IPS DF 6.9 (cell line): ENCODE measurements at regions not wholly inside any gene's neighbourhood (a gene's known extent, or its start where the extent isn't known, plus 50 kb on each side); places are given as distances from the start of the nearest gene placed in this dataset.

Experiments used
- DNase-seq: peaks from one replicate; pipeline ENCODE4 v3.0.0-alpha.2; 2013; ENCODE audit warnings: low read depth, low spot score
- H3K27ac ChIP-seq: one replicate; pipeline ENCODE4 v1.5.1; 2013; ENCODE audit warnings: low read length, control low read depth
- H3K27me3 ChIP-seq: 2 replicates; pipeline ENCODE4 v1.6.1; 2013; ENCODE audit warnings: mild to moderate bottlenecking, low read length; ENCODE audit not compliant: control insufficient read depth, insufficient read depth
- H3K36me3 ChIP-seq: 2 replicates; pipeline ENCODE4 v1.6.1; 2013; ENCODE audit warnings: low read length; ENCODE audit not compliant: control insufficient read depth, insufficient read depth
- H3K4me1 ChIP-seq: 2 replicates; pipeline ENCODE4 v1.6.1; 2013; ENCODE audit warnings: low read length; ENCODE audit not compliant: control insufficient read depth, insufficient read depth
- H3K4me3 ChIP-seq: 2 replicates; pipeline ENCODE4 v1.5.1; 2013; ENCODE audit warnings: mild to moderate bottlenecking, low read length
- H3K9me3 ChIP-seq: 2 replicates; pipeline ENCODE4 v1.6.1; 2013; ENCODE audit warnings: low read length, inconsistent platforms; ENCODE audit not compliant: control insufficient read depth, insufficient read depth
- WGBS: extraction: QIAGEN DNeasy Blood & Tissue Kit; methylation state at CpG from one replicate; pipeline ENCODE4 v1.1.7; 2013; ENCODE audit warnings: mixed read lengths, missing lambda C conversion rate; ENCODE audit not compliant: insufficient read length, insufficient coverage; 5-methylcytosine and 5-hydroxymethylcytosine counted together

GRCh38 chr13:67736646-67737420 is 506.7 kb upstream of the PCDH9 start:
- H3K27ac ChIP-seq, result no peak overlapping the region
- H3K9me3 ChIP-seq, result no peaks in the 10 kb centered on the region
- DNase-seq, result peak; percentile 72
- H3K27me3 ChIP-seq, result no peaks in the 10 kb centered on the region
- no peaks in the 10 kb centered on the region; the same call in 1 of the 2 replicates for H3K4me1 ChIP-seq
- H3K4me3 ChIP-seq, result no peak overlapping the region
- H3K36me3 ChIP-seq, result no peaks in the 10 kb centered on the region
- WGBS, result no CpG with 5 or more reads among the region's 4 CpGs

DNA sequence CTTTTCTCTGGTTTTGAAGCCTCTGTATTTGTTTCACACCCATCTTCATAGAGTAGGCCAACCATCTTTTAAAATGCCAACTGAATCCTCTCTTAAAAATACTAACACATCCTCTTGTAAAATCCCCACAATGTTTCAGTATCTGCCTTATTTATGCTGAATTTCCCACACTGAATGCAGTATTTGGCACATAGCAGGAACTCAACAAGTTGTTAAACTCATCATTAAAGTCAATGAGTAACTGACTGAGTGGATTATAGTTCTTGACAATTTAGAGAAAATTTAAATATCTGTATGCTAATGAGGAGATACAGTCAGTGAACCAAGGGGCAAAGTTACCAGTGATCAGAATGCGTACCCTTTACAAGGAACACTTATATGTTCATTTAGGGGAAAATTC is 505.5 kb upstream of the PCDH9 start:
- Histone ChIP-seq H3K4me3 (no peak overlapping the region), H3K27me3 (no peaks in the 10 kb centered on the region), H3K4me1 (no peaks in the 10 kb centered on the region; the same call in 1 of the 2 replicates), H3K27ac (no peak overlapping the region), H3K9me3 (no peaks in the 10 kb centered on the region), H3K36me3 (no peaks in the 10 kb centered on the region)
- no CpG with 5 or more reads among the region's 1 CpG for WGBS
- no peak for DNase-seq

GRCh38 chr13:67726979-67727378 is 496.8 kb upstream of the PCDH9 start:
- no peaks in the 10 kb centered on the region for H3K36me3 ChIP-seq
- WGBS, result no CpG with 5 or more reads among the region's 3 CpGs
- no peak overlapping the region for H3K4me3 ChIP-seq
- H3K9me3 ChIP-seq, result no peaks in the 10 kb centered on the region
- H3K4me1 ChIP-seq, result no peaks in the 10 kb centered on the region
- H3K27me3 ChIP-seq, result no peaks in the 10 kb centered on the region
- H3K27ac ChIP-seq, result no peak overlapping the region
- DNase-seq, result no peak

- Histone ChIP-seq H3K9me3 (no peaks in the 10 kb centered on the region), H3K4me1 (no peaks in the 10 kb centered on the region), H3K27me3 (no peaks in the 10 kb centered on the region), H3K4me3 (no peak overlapping the region), H3K36me3 (no peaks in the 10 kb centered on the region), H3K27ac (no peak overlapping the region)
- DNase-seq, result no peak
- no CpG with 5 or more reads among the region's 2 CpGs for WGBS
Observed at GRCh38 chr13:67725999-67726398, 495.9 kb upstream of the PCDH9 start.

DNA sequence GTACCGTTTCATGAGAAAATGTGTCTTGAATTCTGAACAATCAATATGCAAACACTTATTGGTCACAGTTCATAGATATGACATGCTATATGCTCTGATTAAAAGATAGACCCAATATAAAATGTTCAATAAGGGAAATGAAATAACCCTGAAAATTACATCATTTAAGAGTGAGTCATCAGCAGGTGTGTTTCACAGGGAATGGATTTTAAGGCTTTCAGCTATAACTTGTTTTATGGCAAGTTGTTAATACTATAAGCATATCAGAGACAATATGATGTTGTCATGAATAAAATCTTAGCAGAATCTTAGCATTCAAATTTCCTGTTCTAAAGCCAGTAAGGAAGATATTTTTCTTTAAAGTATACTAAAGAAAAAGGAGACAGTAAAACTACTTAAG is 483.4 kb upstream of the PCDH9 start:
- DNase-seq, result no peak
- Histone ChIP-seq H3K9me3 (no peaks in the 10 kb centered on the region), H3K4me1 (no peaks in the 10 kb centered on the region), H3K27me3 (no peaks in the 10 kb centered on the region), H3K36me3 (no peaks in the 10 kb centered on the region), H3K27ac (no peak overlapping the region), H3K4me3 (no peak overlapping the region)
- WGBS, result no CpG with 5 or more reads among the region's 1 CpG

DNA sequence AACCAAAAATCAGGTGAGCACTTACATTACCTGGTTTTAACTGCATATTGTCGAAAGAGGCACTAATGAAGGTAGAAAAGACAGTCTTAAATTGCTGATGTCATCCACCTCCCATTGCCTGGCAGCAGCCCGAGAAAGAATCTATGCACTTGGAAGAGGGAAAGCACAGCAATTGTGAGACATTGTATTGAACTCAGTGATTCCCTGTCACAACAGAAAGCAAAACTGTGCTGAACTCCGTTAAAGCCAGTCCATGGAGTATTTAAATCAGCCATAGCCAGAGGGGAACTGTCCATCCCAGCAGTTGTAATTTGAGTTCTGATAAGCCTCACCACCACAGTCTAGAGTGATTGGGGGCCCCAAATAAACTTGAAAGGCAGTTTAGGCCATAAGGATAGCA is 466.6 kb upstream of the PCDH9 start:
- no peaks in the 10 kb centered on the region for H3K9me3 ChIP-seq
- H3K4me1 ChIP-seq, result no peaks in the 10 kb centered on the region
- WGBS, result no CpG with 5 or more reads among the region's 3 CpGs
- no peak overlapping the region for H3K4me3 ChIP-seq
- H3K27ac ChIP-seq, result no peak overlapping the region
- H3K27me3 ChIP-seq, result no peaks in the 10 kb centered on the region
- no peak for DNase-seq
- no peaks in the 10 kb centered on the region for H3K36me3 ChIP-seq

DNA sequence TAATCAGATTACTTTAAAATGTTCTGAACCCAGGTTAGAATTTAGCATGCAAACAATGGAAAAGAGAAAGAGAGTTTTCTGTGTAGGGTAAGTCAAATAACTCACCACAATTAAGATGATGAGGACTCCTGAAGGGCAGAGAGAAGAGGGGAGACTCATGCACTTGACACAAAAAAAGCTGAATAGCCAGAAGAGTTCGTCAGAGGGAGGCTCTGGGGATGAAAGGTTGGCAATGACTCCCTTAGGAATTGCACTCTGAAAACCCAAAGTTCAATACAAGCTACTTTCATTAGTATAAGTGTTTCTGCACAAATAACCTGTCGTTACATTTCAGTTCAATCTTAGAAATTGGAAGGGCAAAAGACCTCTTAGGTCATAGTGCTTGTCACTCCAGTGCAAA is 434.4 kb upstream of the PCDH9 start:
- Histone ChIP-seq H3K9me3 (no peaks in the 10 kb centered on the region), H3K4me1 (no peaks in the 10 kb centered on the region), H3K36me3 (no peaks in the 10 kb centered on the region), H3K27ac (no peak overlapping the region), H3K4me3 (no peak overlapping the region), H3K27me3 (no peaks in the 10 kb centered on the region)
- DNase-seq, result no peak
- no CpG with 5 or more reads among the region's 2 CpGs for WGBS

DNA sequence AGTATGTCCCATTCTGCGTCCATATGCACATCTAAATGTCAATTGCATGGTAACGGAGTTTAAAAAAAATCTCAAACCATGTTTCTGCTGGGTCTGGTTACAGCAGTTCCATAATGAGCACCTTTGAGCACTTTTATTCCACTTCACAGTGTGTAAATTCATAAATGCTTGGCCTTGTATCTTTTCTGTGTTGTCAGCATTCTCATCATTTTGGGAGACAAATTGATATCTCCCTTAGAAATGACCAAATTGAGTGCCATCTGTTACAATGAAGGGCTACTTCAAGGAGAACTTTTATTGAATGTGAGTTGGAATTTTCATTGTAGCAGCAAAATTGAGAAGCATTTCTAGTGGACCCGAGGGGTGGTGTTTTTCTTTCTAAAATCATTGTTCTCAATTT is 432.9 kb upstream of the PCDH9 start:
- Histone ChIP-seq H3K9me3 (no peaks in the 10 kb centered on the region), H3K4me3 (no peak overlapping the region), H3K36me3 (no peaks in the 10 kb centered on the region), H3K4me1 (no peaks in the 10 kb centered on the region), H3K27ac (no peak overlapping the region), H3K27me3 (no peaks in the 10 kb centered on the region)
- no CpG with 5 or more reads among the region's 3 CpGs for WGBS
- no peak for DNase-seq

DNA sequence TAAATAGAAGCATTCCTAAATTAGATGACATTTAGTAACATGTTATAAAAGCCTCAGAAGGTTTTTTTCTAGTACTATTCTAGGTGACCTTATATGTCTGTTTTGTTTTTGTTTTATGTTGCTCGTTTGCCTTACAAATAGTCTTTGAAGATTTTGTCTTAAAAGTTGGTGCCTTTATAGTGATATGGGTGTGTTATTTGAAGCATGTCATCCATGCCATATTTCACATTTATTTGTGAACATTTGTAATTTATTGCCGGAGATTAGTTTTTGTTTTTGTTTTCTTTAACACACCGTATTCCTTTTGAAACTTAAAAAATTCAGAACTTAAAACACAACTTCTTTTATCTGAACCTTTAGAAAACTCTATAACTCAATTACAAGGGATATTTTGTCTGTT is 422.8 kb upstream of the PCDH9 start:
- no CpG with 5 or more reads among the region's 3 CpGs for WGBS
- H3K9me3 ChIP-seq, result no peaks in the 10 kb centered on the region
- H3K27me3 ChIP-seq, result no peaks in the 10 kb centered on the region

GRCh38 chr13:67651908-67652465 is 421.9 kb upstream of the PCDH9 start:
- no peaks in the 10 kb centered on the region for H3K36me3 ChIP-seq
- no peaks in the 10 kb centered on the region for H3K4me1 ChIP-seq
- no peak overlapping the region for H3K4me3 ChIP-seq
- no CpG with 5 or more reads among the region's 3 CpGs for WGBS
- no peak overlapping the region for H3K27ac ChIP-seq
- DNase-seq, result no peak
- H3K9me3 ChIP-seq, result no peaks in the 10 kb centered on the region
- H3K27me3 ChIP-seq, result no peaks in the 10 kb centered on the region

More for the DNA sequence above, 422.8 kb upstream of the PCDH9 start:
- H3K4me3 ChIP-seq, result no peak overlapping the region
- no peak for DNase-seq
- H3K27ac ChIP-seq, result no peak overlapping the region
- no peaks in the 10 kb centered on the region for H3K4me1 ChIP-seq
- no peaks in the 10 kb centered on the region for H3K36me3 ChIP-seq

DNA sequence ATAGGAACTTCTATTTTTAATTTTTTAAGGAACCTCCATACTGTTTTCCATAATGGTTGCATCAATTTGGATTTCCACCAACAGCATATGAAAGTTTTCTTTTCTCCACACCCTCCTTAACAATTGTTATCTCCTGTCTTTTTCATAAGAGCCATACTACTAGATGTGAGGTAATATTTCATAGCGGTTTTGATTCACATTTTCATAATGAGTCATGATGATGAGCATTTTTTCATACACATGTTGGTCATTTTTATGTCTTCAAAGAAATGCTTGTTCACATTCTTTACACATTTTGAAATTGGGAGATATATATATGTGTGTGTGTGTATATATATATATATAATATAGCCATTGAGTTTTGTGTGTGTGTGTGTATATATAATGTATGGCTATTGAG is 420.3 kb upstream of the PCDH9 start:
- no peak for DNase-seq
- Histone ChIP-seq H3K4me3 (no peak overlapping the region), H3K27ac (no peak overlapping the region), H3K36me3 (no peaks in the 10 kb centered on the region), H3K9me3 (no peaks in the 10 kb centered on the region), H3K27me3 (no peaks in the 10 kb centered on the region), H3K4me1 (no peaks in the 10 kb centered on the region)
- whole genome bisulfite sequencing, result no CpG with 5 or more reads among the region's 1 CpG
